Mesenchymal stem cell (in vitro differentiated cells and primary cell): ENCODE measurements at regions not wholly inside any gene's neighbourhood (a gene's known extent, or its start where the extent isn't known, plus 50 kb on each side); places are given as distances from the start of the nearest gene placed in this dataset.

Experiments
- DNase-seq: peaks from one replicate; pipeline ENCODE4 v3.0.0-alpha.2; 2013
- H2AFZ ChIP-seq: one replicate; pipeline ENCODE4 v1.6.1; 2013; ENCODE audit warnings: low read depth, mild to moderate bottlenecking, control low read depth, inconsistent platforms, low read length, moderate library complexity
- H2AK5ac ChIP-seq: 2 replicates; pipeline ENCODE4 v1.6.1; 2013; ENCODE audit warnings: low read length, moderate library complexity, mild to moderate bottlenecking, inconsistent platforms; ENCODE audit not compliant: severe bottlenecking
- H2BK120ac ChIP-seq: one replicate; pipeline ENCODE4 v1.6.1; 2013; ENCODE audit warnings: low read depth, mild to moderate bottlenecking, inconsistent platforms, low read length, moderate library complexity
- H2BK12ac ChIP-seq, 2 experiments: one replicate each; pipeline ENCODE4 v1.6.1; 2013; ENCODE audit warnings: inconsistent platforms in 2 of 2, low read length in 2 of 2, mild to moderate bottlenecking in 2 of 2, moderate library complexity in 2 of 2, control low read depth in 1 of 2
- H2BK15ac ChIP-seq: one replicate; pipeline ENCODE4 v1.6.1; 2013; ENCODE audit warnings: mild to moderate bottlenecking, low read depth, inconsistent platforms; ENCODE audit not compliant: poor library complexity, severe bottlenecking
- H2BK5ac ChIP-seq: 2 replicates; pipeline ENCODE4 v1.6.1; 2013; ENCODE audit warnings: low read depth, mild to moderate bottlenecking, low read length, control low read depth, inconsistent platforms; ENCODE audit not compliant: poor library complexity, severe bottlenecking
- H3K14ac ChIP-seq, 2 experiments: one replicate each; pipeline ENCODE4 v1.6.1; 2013; ENCODE audit warnings: inconsistent platforms in 2 of 2, low read length in 2 of 2, control low read depth in 1 of 2, mild to moderate bottlenecking in 1 of 2, moderate library complexity in 1 of 2
- H3K18ac ChIP-seq, 2 experiments: one replicate each; pipeline ENCODE4 v1.6.1; 2013; ENCODE audit warnings: inconsistent platforms in 2 of 2, low read length in 2 of 2, control low read depth in 1 of 2, low read depth in 1 of 2, mild to moderate bottlenecking in 1 of 2
- H3K23ac ChIP-seq, 2 experiments: one replicate each; pipeline ENCODE4 v1.6.1; 2013; ENCODE audit warnings: inconsistent platforms in 2 of 2, low read length in 2 of 2, mild to moderate bottlenecking in 2 of 2, moderate library complexity in 2 of 2, control low read depth in 1 of 2
- H3K27ac ChIP-seq: 2 replicates; pipeline ENCODE4 v1.5.1; 2013; ENCODE audit warnings: mild to moderate bottlenecking, moderate library complexity, low read length, control low read depth, inconsistent platforms; ENCODE audit not compliant: poor library complexity, severe bottlenecking
- H3K27me3 ChIP-seq, 2 experiments: 2 replicates each; pipeline versions ENCODE4 v1.6.1 to v1.7.0; 2013; ENCODE audit warnings: low read length in 2 of 2, mild to moderate bottlenecking in 2 of 2, moderate library complexity in 2 of 2, control low read depth in 1 of 2, inconsistent platforms in 1 of 2; ENCODE audit not compliant: control insufficient read depth in 1 of 2, insufficient read depth in 1 of 2
- H3K36me3 ChIP-seq, 2 experiments: 2 replicates each; pipeline versions ENCODE4 v1.6.1 to v1.7.0; 2013; ENCODE audit warnings: low read length in 2 of 2, control low read depth in 1 of 2, inconsistent platforms in 1 of 2, low read depth in 1 of 2, mild to moderate bottlenecking in 1 of 2; ENCODE audit not compliant: insufficient read depth in 2 of 2, control insufficient read depth in 1 of 2
- H3K4ac ChIP-seq, 2 experiments: one replicate each; pipeline ENCODE4 v1.6.1; 2013; ENCODE audit warnings: inconsistent platforms in 2 of 2, low read length in 2 of 2, mild to moderate bottlenecking in 2 of 2, moderate library complexity in 2 of 2, control low read depth in 1 of 2, low read depth in 1 of 2
- H3K4me1 ChIP-seq: 2 replicates; pipeline ENCODE4 v1.6.1; 2013; ENCODE audit warnings: low read depth, low read length, control low read depth; ENCODE audit not compliant: control insufficient read depth, insufficient read depth
- H3K4me2 ChIP-seq: 2 replicates; pipeline ENCODE4 v1.6.1; 2013; ENCODE audit warnings: low read length, mild to moderate bottlenecking, inconsistent platforms; ENCODE audit not compliant: poor library complexity, severe bottlenecking
- H3K4me3 ChIP-seq, 2 experiments: 2 replicates each; pipeline versions ENCODE4 v1.5.1 to v1.7.0; 2013; ENCODE audit warnings: low read length in 2 of 2, mild to moderate bottlenecking in 2 of 2, control low read depth in 1 of 2, low read depth in 1 of 2; ENCODE audit not compliant: insufficient read depth in 1 of 2
- H3K79me1 ChIP-seq: replicated peaks from 2 replicates; pipeline ENCODE4 v1.6.1; 2013; ENCODE audit warnings: mild to moderate bottlenecking, control low read depth, low read length, inconsistent platforms; ENCODE audit not compliant: poor library complexity, severe bottlenecking
- H3K9ac ChIP-seq: 2 replicates; pipeline ENCODE4 v1.7.0; 2013; ENCODE audit warnings: mild to moderate bottlenecking, low read length, moderate library complexity
- H3K9me3 ChIP-seq: 2 replicates; pipeline ENCODE4 v1.7.0; 2013; ENCODE audit warnings: mild to moderate bottlenecking, low read length; ENCODE audit not compliant: control insufficient read depth
- H4K8ac ChIP-seq: one replicate; pipeline ENCODE4 v1.6.1; 2013; ENCODE audit warnings: inconsistent platforms, mild to moderate bottlenecking, low read length, moderate library complexity
- H4K91ac ChIP-seq: one replicate; pipeline ENCODE4 v1.6.1; 2013; ENCODE audit warnings: mild to moderate bottlenecking, low read length, inconsistent platforms
- WGBS: methylation state at CpG from one replicate; pipeline ENCODE4 v1.1.7; 2013; ENCODE audit warnings: mixed read lengths; 5-methylcytosine and 5-hydroxymethylcytosine counted together

- Histone ChIP-seq H2BK12ac (no peak overlapping the region), H2BK120ac (no peak overlapping the region), H3K27me3 (peaks cover 0 to 7% of the 10 kb centered on the region in 2 experiments), H4K8ac (no peak overlapping the region), H2BK15ac (no peak overlapping the region), H3K4me3 (no peak overlapping the region), H3K36me3 (no peaks in the 10 kb centered on the region), H3K4me2 (no peak overlapping the region), H3K23ac (no peak overlapping the region), H4K91ac (no peak overlapping the region), H2AK5ac (no peak overlapping the region), H3K27ac (no peak overlapping the region), H3K4me1 (no peaks in the 10 kb centered on the region), H3K14ac (no peak overlapping the region), H2AFZ (peak overlapping the region; percentile 1), H3K9me3 (no peaks in the 10 kb centered on the region), H3K9ac (no peak overlapping the region), H2BK5ac (no peak overlapping the region), H3K18ac (no peak overlapping the region), H3K79me1 (no peaks in the 10 kb centered on the region), H3K4ac (no peak overlapping the region)
- WGBS: 29% methylated on average over 4 of the region's 10 CpGs
- DNase-seq: peak; percentile 39
These were observed 187.7 kb upstream of the PRSS16 start for GRCh38 chr6:27059621-27060425.

GRCh38 chr6:27061235-27061993 is 186.1 kb upstream of the PRSS16 start:
- no peak overlapping the region for H3K4me3 ChIP-seq
- no peaks in the 10 kb centered on the region for H3K36me3 ChIP-seq
- no peak overlapping the region for H2BK5ac ChIP-seq
- H4K8ac ChIP-seq: no peak overlapping the region
- no peaks in the 10 kb centered on the region for H3K9me3 ChIP-seq
- H3K27ac ChIP-seq: no peak overlapping the region
- H2BK15ac ChIP-seq: no peak overlapping the region
- H2AFZ ChIP-seq: no peak overlapping the region
- no peak overlapping the region for H2BK12ac ChIP-seq
- H3K9ac ChIP-seq: no peak overlapping the region
- DNase-seq: no peak
- no peak overlapping the region for H3K14ac ChIP-seq
- peaks cover 0 to 4% of the 10 kb centered on the region in 2 experiments for H3K27me3 ChIP-seq
- no peak overlapping the region for H2AK5ac ChIP-seq
- no peak overlapping the region for H4K91ac ChIP-seq
- 86% methylated on average over 3 of the region's 3 CpGs for WGBS
- no peaks in the 10 kb centered on the region for H3K79me1 ChIP-seq
- H3K23ac ChIP-seq: no peak overlapping the region
- H3K4me1 ChIP-seq: no peaks in the 10 kb centered on the region
- H2BK120ac ChIP-seq: no peak overlapping the region
- H3K4ac ChIP-seq: no peak overlapping the region
- no peak overlapping the region for H3K18ac ChIP-seq
- no peak overlapping the region for H3K4me2 ChIP-seq

GRCh38 chr6:27062755-27063154 is 184.7 kb upstream of the PRSS16 start:
- Histone ChIP-seq H3K36me3 (no peaks in the 10 kb centered on the region), H3K18ac (no peak overlapping the region), H3K23ac (no peak overlapping the region), H3K79me1 (no peaks in the 10 kb centered on the region), H3K4ac (no peak overlapping the region), H3K4me3 (no peak overlapping the region), H4K91ac (no peak overlapping the region), H2AFZ (no peak overlapping the region), H2BK120ac (no peak overlapping the region), H3K9me3 (no peaks in the 10 kb centered on the region), H3K9ac (no peak overlapping the region), H2BK5ac (no peak overlapping the region), H2BK15ac (no peak overlapping the region), H2BK12ac (no peak overlapping the region), H3K4me2 (no peak overlapping the region), H3K14ac (no peak overlapping the region), H3K4me1 (no peaks in the 10 kb centered on the region), H4K8ac (no peak overlapping the region), H3K27me3 (peaks cover 0 to 3% of the 10 kb centered on the region in 2 experiments), H3K27ac (no peak overlapping the region), H2AK5ac (no peak overlapping the region)
- no peak for DNase-seq

GRCh38 chr6:27065183-27065582 is 182.3 kb upstream of the PRSS16 start:
- H3K9ac ChIP-seq: no peak overlapping the region
- no peak overlapping the region for H4K8ac ChIP-seq
- no peak overlapping the region for H3K27ac ChIP-seq
- no peak overlapping the region for H3K4me3 ChIP-seq
- H2BK15ac ChIP-seq: no peak overlapping the region
- no peak overlapping the region for H2BK120ac ChIP-seq
- H3K4ac ChIP-seq: no peak overlapping the region
- H2BK5ac ChIP-seq: no peak overlapping the region
- no peak overlapping the region for H3K18ac ChIP-seq
- WGBS: 90% methylated on average over 3 of the region's 3 CpGs
- no peak overlapping the region for H3K23ac ChIP-seq
- H2AK5ac ChIP-seq: no peak overlapping the region
- H3K27me3 ChIP-seq: peaks cover 0 to 3% of the 10 kb centered on the region in 2 experiments
- DNase-seq: no peak
- H3K4me2 ChIP-seq: no peak overlapping the region
- no peaks in the 10 kb centered on the region for H3K9me3 ChIP-seq
- H2AFZ ChIP-seq: no peak overlapping the region
- H3K4me1 ChIP-seq: no peaks in the 10 kb centered on the region
- H3K14ac ChIP-seq: no peak overlapping the region
- H4K91ac ChIP-seq: no peak overlapping the region
- no peaks in the 10 kb centered on the region for H3K79me1 ChIP-seq
- no peak overlapping the region for H2BK12ac ChIP-seq
- no peaks in the 10 kb centered on the region for H3K36me3 ChIP-seq
